WTC11 (cell line): ENCODE measurements at regions not wholly inside any gene's neighbourhood (a gene's known extent, or its start where the extent isn't known, plus 50 kb on each side); places are given as distances from the start of the nearest gene placed in this dataset.
"Not testable (repeated sequence)": the region's sequence is repeated elsewhere in the genome, so short reads cannot be mapped to it uniquely, and the experiment has no call there.

Experiments
- ATF6 ChIP-seq: sonication (generic); formaldehyde crosslinking; IDR thresholded peaks from 2 replicates; pipeline ENCODE4 v1.8.1; 2023; ENCODE audit warnings: mild to moderate bottlenecking, missing genetic modification reagents
- CBFB ChIP-seq: sonication (generic); formaldehyde crosslinking; IDR thresholded peaks from 2 replicates; pipeline ENCODE4 v1.8.1; 2022; ENCODE audit warnings: mild to moderate bottlenecking, low read depth, missing genetic modification reagents
- CTCF ChIP-seq: fragments of 200-600 bp; IDR thresholded peaks from 2 replicates; pipeline ENCODE4 v1.8.0; 2022; ENCODE audit warnings: antibody characterized with exemption
- E2F4 ChIP-seq: sonication (generic); formaldehyde crosslinking; IDR thresholded peaks from 2 replicates; pipeline ENCODE4 v1.8.1; 2022; ENCODE audit warnings: low read depth, mild to moderate bottlenecking, moderate library complexity, missing genetic modification reagents, borderline replicate concordance
- NR1H2 ChIP-seq: sonication (generic); formaldehyde crosslinking; IDR thresholded peaks from 2 replicates; pipeline ENCODE4 v1.9.0; 2021; ENCODE audit warnings: mild to moderate bottlenecking, moderate library complexity, missing genetic modification reagents
- USF1 ChIP-seq: sonication (generic); formaldehyde crosslinking; IDR thresholded peaks from 2 replicates; pipeline ENCODE4 v1.8.0; 2022; ENCODE audit warnings: mild to moderate bottlenecking, missing genetic modification reagents
- TF ChIP-seq, protein P1 (sequence below): sonication (generic); formaldehyde crosslinking; conservative IDR thresholded peaks from 2 replicates; pipeline ENCODE4 v1.8.1; 2022; ENCODE audit warnings: mild to moderate bottlenecking, missing genetic modification reagents
- TF ChIP-seq, protein P2 (sequence below): sonication (generic); formaldehyde crosslinking; IDR thresholded peaks from 2 replicates; pipeline ENCODE4 v1.8.1; 2022; ENCODE audit warnings: missing genetic modification reagents, borderline replicate concordance
- TF ChIP-seq, protein P3 (sequence below): sonication (generic); formaldehyde crosslinking; IDR thresholded peaks from 2 replicates; pipeline ENCODE4 v1.8.1; 2023; ENCODE audit warnings: mild to moderate bottlenecking, missing genetic modification reagents

- TF ChIP-seq, protein P1, sequence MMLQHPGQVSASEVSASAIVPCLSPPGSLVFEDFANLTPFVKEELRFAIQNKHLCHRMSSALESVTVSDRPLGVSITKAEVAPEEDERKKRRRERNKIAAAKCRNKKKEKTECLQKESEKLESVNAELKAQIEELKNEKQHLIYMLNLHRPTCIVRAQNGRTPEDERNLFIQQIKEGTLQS (CRISPR knock-in tag): not testable (repeated sequence)
- not testable (repeated sequence) for TF ChIP-seq CTCF; ATF6 (CRISPR knock-in tag); CBFB (CRISPR knock-in tag); E2F4; USF1 (CRISPR knock-in tag); NR1H2 (CRISPR knock-in tag)
- TF ChIP-seq, protein P2, sequence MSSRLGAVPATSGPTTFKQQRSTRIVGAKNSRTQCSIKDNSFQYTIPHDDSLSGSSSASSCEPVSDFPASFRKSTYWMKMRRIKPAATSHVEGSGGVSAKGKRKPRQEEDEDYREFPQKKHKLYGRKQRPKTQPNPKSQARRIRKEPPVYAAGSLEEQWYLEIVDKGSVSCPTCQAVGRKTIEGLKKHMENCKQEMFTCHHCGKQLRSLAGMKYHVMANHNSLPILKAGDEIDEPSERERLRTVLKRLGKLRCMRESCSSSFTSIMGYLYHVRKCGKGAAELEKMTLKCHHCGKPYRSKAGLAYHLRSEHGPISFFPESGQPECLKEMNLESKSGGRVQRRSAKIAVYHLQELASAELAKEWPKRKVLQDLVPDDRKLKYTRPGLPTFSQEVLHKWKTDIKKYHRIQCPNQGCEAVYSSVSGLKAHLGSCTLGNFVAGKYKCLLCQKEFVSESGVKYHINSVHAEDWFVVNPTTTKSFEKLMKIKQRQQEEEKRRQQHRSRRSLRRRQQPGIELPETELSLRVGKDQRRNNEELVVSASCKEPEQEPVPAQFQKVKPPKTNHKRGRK (CRISPR knock-in tag): not testable (repeated sequence)
- TF ChIP-seq, protein P3, sequence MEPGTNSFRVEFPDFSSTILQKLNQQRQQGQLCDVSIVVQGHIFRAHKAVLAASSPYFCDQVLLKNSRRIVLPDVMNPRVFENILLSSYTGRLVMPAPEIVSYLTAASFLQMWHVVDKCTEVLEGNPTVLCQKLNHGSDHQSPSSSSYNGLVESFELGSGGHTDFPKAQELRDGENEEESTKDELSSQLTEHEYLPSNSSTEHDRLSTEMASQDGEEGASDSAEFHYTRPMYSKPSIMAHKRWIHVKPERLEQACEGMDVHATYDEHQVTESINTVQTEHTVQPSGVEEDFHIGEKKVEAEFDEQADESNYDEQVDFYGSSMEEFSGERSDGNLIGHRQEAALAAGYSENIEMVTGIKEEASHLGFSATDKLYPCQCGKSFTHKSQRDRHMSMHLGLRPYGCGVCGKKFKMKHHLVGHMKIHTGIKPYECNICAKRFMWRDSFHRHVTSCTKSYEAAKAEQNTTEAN: not testable (repeated sequence)
These were observed 172.0 kb upstream of the ZNF337 start for GRCh38 chr20:25868650-25868979.
